IMR-90 (cell line): ENCODE measurements at regions not wholly inside any gene's neighbourhood (a gene's known extent, or its start where the extent isn't known, plus 50 kb on each side); places are given as distances from the start of the nearest gene placed in this dataset.

Experiments
- ATAC-seq: fragments of 200-7000 bp; cut with Tn5 transposase; 2 replicates; pipeline ENCODE4 v1.9.1; 2020; ENCODE audit warnings: low read depth, mild to moderate bottlenecking, moderate library complexity
- BruUV-seq: library from RNA; stranded (reverse); fragments of 400-500 nt; replicated peaks from 2 replicates; lab custom pipeline; 2021; lab: Mats Ljungman, UMichigan
- CTCF ChIA-PET: fragments of 300-600 bp; formaldehyde crosslinking; extraction: SDS; loops from one replicate; lab custom pipeline; 2021; ENCODE audit warnings: antibody characterized with exemption; lab: Yijun Ruan, JAX
- POLR2A ChIA-PET: fragments of 300-600 bp; sonication (Branson Sonifier 250); formaldehyde crosslinking; loops from one replicate; lab custom pipeline; 2022; ENCODE audit warnings: antibody characterized with exemption; ENCODE audit not compliant: unreplicated experiment; lab: Charles Lee
- DNase-seq: peaks from one replicate; pipeline ENCODE4 v3.0.0; 2013
- H2AFZ ChIP-seq: replicated peaks from 2 replicates; pipeline ENCODE3; 2013; ENCODE audit warnings: low read length, mild to moderate bottlenecking; ENCODE audit not compliant: poor library complexity
- H2AK5ac ChIP-seq: 2 replicates; pipeline ENCODE4 v1.6.1; 2013; ENCODE audit warnings: low read depth, low read length, inconsistent platforms
- H2AK9ac ChIP-seq: replicated peaks from 2 replicates; pipeline ENCODE3; 2013; ENCODE audit warnings: mild to moderate bottlenecking, low read depth, low read length, moderate library complexity; ENCODE audit not compliant: poor library complexity
- H2BK120ac ChIP-seq: 2 replicates; pipeline ENCODE4 v1.6.1; 2013; ENCODE audit warnings: low read depth, low read length, inconsistent platforms
- H2BK15ac ChIP-seq: 3 replicates; pipeline ENCODE4 v1.6.1; 2013; ENCODE audit warnings: low read depth, low read length, inconsistent platforms
- H2BK20ac ChIP-seq: 2 replicates; pipeline ENCODE4 v1.6.1; 2013; ENCODE audit warnings: low read depth, mild to moderate bottlenecking, inconsistent platforms, low read length, moderate library complexity
- H2BK5ac ChIP-seq: 2 replicates; pipeline ENCODE4 v1.6.1; 2013; ENCODE audit warnings: mild to moderate bottlenecking, low read depth, low read length, inconsistent platforms; ENCODE audit not compliant: poor library complexity, severe bottlenecking
- H3K14ac ChIP-seq: replicated peaks from 2 replicates; pipeline ENCODE4 v1.6.1; 2013; ENCODE audit warnings: low read depth, low read length, inconsistent platforms
- H3K18ac ChIP-seq: 2 replicates; pipeline ENCODE4 v1.6.1; 2013; ENCODE audit warnings: low read depth, low read length, control low read depth
- H3K23ac ChIP-seq: 2 replicates; pipeline ENCODE4 v1.6.1; 2013; ENCODE audit warnings: low read depth, low read length, inconsistent platforms
- H3K27ac ChIP-seq: 2 replicates; pipeline ENCODE4 v1.5.1; 2013; ENCODE audit warnings: mild to moderate bottlenecking, control low read depth, low read length; ENCODE audit not compliant: insufficient read depth
- H3K27me3 ChIP-seq: 2 replicates; pipeline ENCODE4 v1.6.1; 2013; ENCODE audit warnings: low read length; ENCODE audit not compliant: control insufficient read depth, insufficient read depth
- H3K36me3 ChIP-seq: 2 replicates; pipeline ENCODE4 v1.6.1; 2013; ENCODE audit warnings: low read length, mixed read lengths; ENCODE audit not compliant: control insufficient read depth, insufficient read depth
- H3K4ac ChIP-seq: 2 replicates; pipeline ENCODE4 v1.6.1; 2013; ENCODE audit warnings: low read depth, low read length, inconsistent platforms
- H3K4me1 ChIP-seq: 2 replicates; pipeline ENCODE4 v1.6.1; 2013; ENCODE audit warnings: low read length, mixed read lengths; ENCODE audit not compliant: control insufficient read depth, insufficient read depth
- H3K4me2 ChIP-seq: 2 replicates; pipeline ENCODE4 v1.6.1; 2013; ENCODE audit warnings: low read depth, mild to moderate bottlenecking, control low read depth, low read length, moderate library complexity
- H3K4me3 ChIP-seq: 2 replicates; pipeline ENCODE4 v1.5.1; 2013; ENCODE audit warnings: low read depth, mild to moderate bottlenecking, control low read depth, low read length, moderate library complexity; ENCODE audit not compliant: insufficient read depth
- H3K56ac ChIP-seq: 2 replicates; pipeline ENCODE4 v1.6.1; 2013; ENCODE audit warnings: low read length, inconsistent platforms; ENCODE audit not compliant: insufficient read depth; ENCODE audit errors: extremely low read depth
- H3K79me1 ChIP-seq, 2 experiments: 2 replicates each; pipeline ENCODE4 v1.6.1; 2013; ENCODE audit warnings: low read length in 2 of 2, inconsistent platforms in 1 of 2, low read depth in 1 of 2
- H3K9ac ChIP-seq: 2 replicates; pipeline ENCODE4 v1.6.1; 2013; ENCODE audit warnings: low read depth, low read length, control low read depth
- H3K9me1 ChIP-seq: 2 replicates; pipeline ENCODE4 v1.6.1; 2013; ENCODE audit warnings: low read length, inconsistent platforms; ENCODE audit not compliant: insufficient read depth
- H3K9me3 ChIP-seq: 2 replicates; pipeline ENCODE4 v1.6.1; 2013; ENCODE audit warnings: low read length; ENCODE audit not compliant: control insufficient read depth, insufficient read depth
- H4K20me1 ChIP-seq: 2 replicates; pipeline ENCODE4 v1.6.1; 2013; ENCODE audit warnings: low read length, inconsistent platforms; ENCODE audit not compliant: insufficient read depth
- H4K5ac ChIP-seq: 2 replicates; pipeline ENCODE4 v1.6.1; 2013; ENCODE audit warnings: mild to moderate bottlenecking, low read depth, low read length, control low read depth
- H4K8ac ChIP-seq, 2 experiments: 2 replicates each; pipeline ENCODE4 v1.6.1; 2013; ENCODE audit warnings: low read depth in 2 of 2, low read length in 2 of 2, control low read depth in 1 of 2, inconsistent platforms in 1 of 2
- H4K91ac ChIP-seq: 2 replicates; pipeline ENCODE4 v1.6.1; 2013; ENCODE audit warnings: low read depth, low read length, inconsistent platforms; ENCODE audit not compliant: insufficient read depth
- BHLHE40 ChIP-seq: fragments of 150-350 bp; IDR thresholded peaks from 2 replicates; pipeline ENCODE4 v1.6.1; 2016; ENCODE audit warnings: mild to moderate bottlenecking, low read depth, low read length
- MAFK ChIP-seq: IDR thresholded peaks from 2 replicates; pipeline ENCODE4 v1.6.1; 2012; ENCODE audit warnings: low read depth, low read length, improper control_type of control experiment
- MAZ ChIP-seq: IDR thresholded peaks from 2 replicates; pipeline ENCODE4 v1.6.1; 2012; ENCODE audit warnings: low read depth, mild to moderate bottlenecking, low read length, improper control_type of control experiment, moderate library complexity, borderline replicate concordance
- NFE2L2 ChIP-seq: fragments of 150-350 bp; IDR thresholded peaks from 2 replicates; pipeline ENCODE4 v1.6.1; 2016; ENCODE audit warnings: low read depth, mild to moderate bottlenecking, low read length
- POLR2A ChIP-seq: IDR thresholded peaks from 2 replicates; pipeline ENCODE4 v1.6.1; 2012; ENCODE audit warnings: mild to moderate bottlenecking, low read depth, low read length
- RAD21 ChIP-seq: IDR thresholded peaks from 2 replicates; pipeline ENCODE4 v1.6.1; 2012; ENCODE audit warnings: low read length, improper control_type of control experiment
- WGBS, 2 experiments: methylation state at CpG; one replicate each; pipeline versions ENCODE4 v1.1.5 to v1.1.7; 2013; ENCODE audit warnings: missing lambda C conversion rate in 2 of 2; ENCODE audit not compliant: insufficient read length in 1 of 2; ENCODE audit errors: extremely low coverage in 2 of 2; 5-methylcytosine and 5-hydroxymethylcytosine counted together
- dilution Hi-C: fragments of 300-500 bp; cut with HindIII; formaldehyde crosslinking; loops from one replicate; pipeline ENCODE4 v1.14.3; 2018; ENCODE audit warnings: low sequenced_read_pairs; ENCODE audit not compliant: unreplicated experiment
- in situ Hi-C: fragments of 300-500 bp; cut with MboI; formaldehyde crosslinking; loops from 3 replicates; pipeline ENCODE4 v1.14.3; 2019; ENCODE audit warnings: low sequenced_read_pairs, inconsistent platforms, mixed read lengths
- intact Hi-C: fragments of 100-400 bp; cut with micrococcal nuclease; formaldehyde crosslinking; loops from 2 replicates; pipeline ENCODE4 v1.10.0; 2022

GRCh38 chr5:112579599-112580170 lies 158.0 kb upstream of the APC start:
- Histone ChIP-seq H3K56ac (no peak overlapping the region), H2BK20ac (no peak overlapping the region), H2AFZ (no peak overlapping the region), H3K9ac (no peak overlapping the region), H3K18ac (no peak overlapping the region), H2AK5ac (no peak overlapping the region), H3K9me1 (no peaks in the 10 kb centered on the region), H3K14ac (no peak overlapping the region), H4K20me1 (no peaks in the 10 kb centered on the region), H3K27ac (no peak overlapping the region), H4K91ac (no peak overlapping the region), H3K9me3 (no peaks in the 10 kb centered on the region), H2BK15ac (no peak overlapping the region), H3K4me2 (no peak overlapping the region), H2BK120ac (no peak overlapping the region), H2AK9ac (no peak overlapping the region), H3K4ac (no peak overlapping the region), H3K23ac (no peak overlapping the region), H4K5ac (no peak overlapping the region), H2BK5ac (no peak overlapping the region), H3K36me3 (no peaks in the 10 kb centered on the region), H3K4me1 (no peaks in the 10 kb centered on the region), H3K79me1 (no peaks in the 10 kb centered on the region), H4K8ac (no peak overlapping the region), H3K4me3 (no peak overlapping the region), H3K27me3 (no peaks in the 10 kb centered on the region)
- CTCF ChIA-PET: interaction anchor here (0.6 kb wide), 1 partner anchor 9 kb away, joined by 5 read pairs; no protein-coding TSS in a partner anchor
- dilution Hi-C loops (no loop called here), in situ Hi-C loops (no loop called here), intact Hi-C loops (no loop called here)
- POLR2A ChIA-PET: no interaction called here
- ATAC-seq (no peak), DNase-seq (no peak)
- WGBS, 2 experiments: no CpG with 5 or more reads among the region's 1 CpG
- no peak for TF ChIP-seq BHLHE40
- no peak for TF ChIP-seq NFE2L2
- TF ChIP-seq MAZ: no peak
- no peak for TF ChIP-seq MAFK
- no peak for TF ChIP-seq RAD21
- no peak for TF ChIP-seq POLR2A
- no TSS peak for BruUV-seq
